ENCODE measurements at regions not wholly inside any gene's neighbourhood (a gene's known extent, or its start where the extent isn't known, plus 50 kb on each side); places are given as distances from the start of the nearest gene placed in this dataset.

DNA sequence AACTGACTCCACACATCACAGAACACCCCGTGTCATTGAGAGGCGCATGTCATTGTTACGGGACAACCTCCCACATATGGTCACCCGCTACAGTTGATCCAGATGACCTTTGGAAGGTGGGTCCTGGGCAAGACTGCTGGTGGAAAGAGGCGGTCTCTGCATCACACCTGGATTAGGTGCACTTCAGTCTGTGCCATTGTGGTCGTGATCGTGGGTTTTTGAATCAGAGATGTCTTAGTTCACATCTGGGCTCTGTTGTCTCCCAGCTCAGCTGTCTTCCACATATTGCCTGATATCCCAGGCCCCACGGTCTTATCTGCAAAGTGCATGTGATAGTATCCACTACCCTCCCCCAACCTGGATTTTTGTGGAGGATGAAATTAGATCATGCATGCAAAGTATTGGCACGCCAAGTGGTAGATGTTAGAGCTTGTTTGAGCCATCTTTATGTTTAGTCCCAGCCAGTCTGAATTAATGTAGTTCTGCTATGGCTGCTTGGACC is 208.7 kb upstream of the FOXN3 start:
- Histone ChIP-seq H3K36me3 (ENCODE audit: insufficient read depth) (no peaks in the 10 kb centered on the region), H3K4me3 (IDR thresholded peaks at IDR 0.05; ENCODE audit: insufficient read depth, low read depth, low read length) (no peak overlapping the region), H3K4me1 (ENCODE audit: low read depth, poor library complexity, severe bottlenecking) (no peaks in the 10 kb centered on the region), H3K9ac (no peak overlapping the region), H4K20me1 (ENCODE audit: insufficient read depth) (no peaks in the 10 kb centered on the region), H3K27me3 (ENCODE audit: insufficient read depth, low read depth) (no peaks in the 10 kb centered on the region), H3K4me2 (no peak overlapping the region), H3K27ac (no peak overlapping the region), H2AFZ (ENCODE audit: low read depth) (no peak overlapping the region), H3K79me2 (ENCODE audit: insufficient read depth, low read depth) (no peaks in the 10 kb centered on the region)
- TF ChIP-seq, protein P1, sequence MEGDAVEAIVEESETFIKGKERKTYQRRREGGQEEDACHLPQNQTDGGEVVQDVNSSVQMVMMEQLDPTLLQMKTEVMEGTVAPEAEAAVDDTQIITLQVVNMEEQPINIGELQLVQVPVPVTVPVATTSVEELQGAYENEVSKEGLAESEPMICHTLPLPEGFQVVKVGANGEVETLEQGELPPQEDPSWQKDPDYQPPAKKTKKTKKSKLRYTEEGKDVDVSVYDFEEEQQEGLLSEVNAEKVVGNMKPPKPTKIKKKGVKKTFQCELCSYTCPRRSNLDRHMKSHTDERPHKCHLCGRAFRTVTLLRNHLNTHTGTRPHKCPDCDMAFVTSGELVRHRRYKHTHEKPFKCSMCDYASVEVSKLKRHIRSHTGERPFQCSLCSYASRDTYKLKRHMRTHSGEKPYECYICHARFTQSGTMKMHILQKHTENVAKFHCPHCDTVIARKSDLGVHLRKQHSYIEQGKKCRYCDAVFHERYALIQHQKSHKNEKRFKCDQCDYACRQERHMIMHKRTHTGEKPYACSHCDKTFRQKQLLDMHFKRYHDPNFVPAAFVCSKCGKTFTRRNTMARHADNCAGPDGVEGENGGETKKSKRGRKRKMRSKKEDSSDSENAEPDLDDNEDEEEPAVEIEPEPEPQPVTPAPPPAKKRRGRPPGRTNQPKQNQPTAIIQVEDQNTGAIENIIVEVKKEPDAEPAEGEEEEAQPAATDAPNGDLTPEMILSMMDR (conservative IDR thresholded peaks at IDR 0.05; ENCODE audit: low read depth, low read length) = no peak

DNA sequence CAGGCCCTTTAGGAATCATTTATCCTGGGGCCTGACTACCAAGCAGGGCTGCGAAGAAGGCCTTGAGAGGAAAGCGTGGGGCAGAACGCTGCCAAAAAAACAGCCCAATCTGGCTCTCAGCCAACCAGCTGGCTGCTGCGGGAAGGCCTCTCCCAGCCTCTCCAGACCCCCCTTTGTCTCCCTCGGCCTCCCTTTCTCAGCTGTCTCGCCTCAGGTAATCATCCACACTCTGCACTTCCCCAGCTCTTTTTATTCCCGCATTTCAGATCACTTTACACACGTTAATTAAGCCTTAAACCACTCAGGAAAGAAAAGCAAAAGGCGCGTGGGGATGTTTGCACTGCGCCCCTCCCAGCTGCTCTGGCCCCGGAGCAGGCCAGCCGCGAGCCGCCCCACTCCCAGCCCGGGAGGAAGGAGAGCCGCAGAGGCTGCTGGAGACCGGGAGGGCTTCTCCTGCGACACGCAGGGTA is 208.2 kb upstream of the FOXN3 start:
- no peak overlapping the region for H3K4me3 ChIP-seq (IDR thresholded peaks at IDR 0.05; ENCODE audit: insufficient read depth, low read depth, low read length)
- no peak overlapping the region for H3K27ac ChIP-seq
- peaks cover 3% of the 10 kb centered on the region for H3K4me1 ChIP-seq (ENCODE audit: low read depth, poor library complexity, severe bottlenecking)
- no peak overlapping the region for H3K9ac ChIP-seq
- no peaks in the 10 kb centered on the region for H3K27me3 ChIP-seq (ENCODE audit: insufficient read depth, low read depth)
- H2AFZ ChIP-seq (ENCODE audit: low read depth) = no peak overlapping the region
- no peaks in the 10 kb centered on the region for H4K20me1 ChIP-seq (ENCODE audit: insufficient read depth)
- no peak overlapping the region for H3K4me2 ChIP-seq
- H3K36me3 ChIP-seq (ENCODE audit: insufficient read depth) = no peaks in the 10 kb centered on the region
- no peaks in the 10 kb centered on the region for H3K79me2 ChIP-seq (ENCODE audit: insufficient read depth, low read depth)
- TF ChIP-seq, protein P1 (conservative IDR thresholded peaks at IDR 0.05; ENCODE audit: low read depth, low read length) = no peak

DNA sequence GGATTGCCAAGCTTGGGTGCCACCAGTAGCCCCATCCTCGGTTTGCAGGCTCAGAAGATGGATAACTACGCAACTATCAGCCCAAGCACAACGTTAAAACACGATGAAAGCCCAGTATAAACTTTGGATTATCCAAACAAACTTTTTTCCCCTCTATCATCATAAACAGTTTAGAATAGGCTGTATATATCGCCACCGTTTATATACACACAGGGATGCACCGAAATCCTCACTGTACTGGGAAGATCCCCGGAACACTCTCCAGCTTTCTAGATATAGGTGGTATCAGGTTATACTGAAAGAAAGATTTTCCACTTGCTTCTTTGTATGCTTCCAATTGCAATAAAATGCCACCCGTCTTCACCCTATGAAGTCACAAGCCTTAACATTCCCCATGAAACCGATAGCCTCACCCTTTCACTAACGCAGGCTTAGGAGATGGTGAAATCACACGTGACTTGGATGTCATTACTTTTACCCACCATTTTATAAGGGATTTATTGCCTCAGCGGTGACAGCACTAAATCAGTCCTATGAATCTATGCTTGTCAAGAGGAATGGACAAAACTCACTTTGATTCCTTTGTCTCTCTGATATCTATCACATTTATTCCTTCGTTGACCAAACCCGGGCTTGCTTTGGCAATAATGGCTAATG is 207.6 kb upstream of the FOXN3 start:
- H3K79me2 ChIP-seq (ENCODE audit: insufficient read depth, low read depth) = no peaks in the 10 kb centered on the region
- no peak overlapping the region for H2AFZ ChIP-seq (ENCODE audit: low read depth)
- H3K36me3 ChIP-seq (ENCODE audit: insufficient read depth) = no peaks in the 10 kb centered on the region
- TF ChIP-seq, protein P1 (conservative IDR thresholded peaks at IDR 0.05; ENCODE audit: low read depth, low read length) = no peak
- H3K9ac ChIP-seq = no peak overlapping the region
- H3K4me3 ChIP-seq (IDR thresholded peaks at IDR 0.05; ENCODE audit: insufficient read depth, low read depth, low read length) = no peak overlapping the region
- H3K27ac ChIP-seq = no peak overlapping the region
- H3K27me3 ChIP-seq (ENCODE audit: insufficient read depth, low read depth) = no peaks in the 10 kb centered on the region
- H3K4me1 ChIP-seq (ENCODE audit: low read depth, poor library complexity, severe bottlenecking) = peaks cover 9% of the 10 kb centered on the region
- H4K20me1 ChIP-seq (ENCODE audit: insufficient read depth) = no peaks in the 10 kb centered on the region
- H3K4me2 ChIP-seq = no peak overlapping the region

DNA sequence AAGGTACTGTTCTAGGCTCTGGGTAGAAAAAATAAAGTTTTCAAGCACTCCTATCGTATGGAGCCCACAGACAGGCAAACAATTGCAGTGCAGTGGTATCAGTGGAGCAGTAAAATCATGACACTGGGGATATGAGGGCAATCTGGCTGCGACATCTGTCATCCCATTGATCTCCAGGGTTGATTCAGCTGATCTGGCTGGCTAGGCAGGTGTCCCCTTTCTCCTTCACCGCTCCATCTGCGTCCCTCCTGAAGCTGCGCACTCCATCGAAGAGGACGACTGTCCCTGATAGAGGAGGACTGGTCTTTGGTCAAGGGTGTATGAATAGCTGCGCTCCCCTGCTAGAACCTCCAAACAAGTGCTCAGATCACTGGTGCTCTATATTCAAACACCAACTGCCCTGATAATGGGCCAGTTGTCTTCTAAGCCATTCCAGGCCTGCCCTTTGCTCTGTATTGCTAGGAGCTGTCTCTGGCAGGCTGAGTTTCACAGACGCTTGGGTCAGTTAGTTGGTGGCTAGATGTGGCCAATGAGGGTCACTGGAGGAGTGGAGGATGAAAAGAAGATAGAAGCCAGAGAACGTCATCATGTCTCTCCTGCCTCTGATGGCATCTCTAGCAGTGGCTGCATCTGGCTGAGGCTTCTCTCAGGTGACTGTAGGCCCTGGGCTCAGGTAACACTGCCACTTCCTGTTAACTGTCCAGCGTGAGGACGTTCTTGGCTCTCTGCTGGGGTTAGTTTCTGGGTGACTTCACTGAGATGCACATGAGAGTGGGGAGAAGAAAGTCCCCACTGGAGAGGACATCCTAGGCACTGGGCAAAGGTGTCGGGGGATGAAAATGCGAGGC is 205.0 kb upstream of the FOXN3 start:
- TF ChIP-seq, protein P1 (conservative IDR thresholded peaks at IDR 0.05; ENCODE audit: low read depth, low read length) = no peak
- Histone ChIP-seq H3K27ac (no peak overlapping the region), H3K4me2 (no peak overlapping the region), H3K36me3 (ENCODE audit: insufficient read depth) (no peaks in the 10 kb centered on the region), H3K4me1 (ENCODE audit: low read depth, poor library complexity, severe bottlenecking) (peaks cover 17% of the 10 kb centered on the region), H3K79me2 (ENCODE audit: insufficient read depth, low read depth) (no peaks in the 10 kb centered on the region), H2AFZ (ENCODE audit: low read depth) (no peak overlapping the region), H3K4me3 (IDR thresholded peaks at IDR 0.05; ENCODE audit: insufficient read depth, low read depth, low read length) (no peak overlapping the region), H3K27me3 (ENCODE audit: insufficient read depth, low read depth) (no peaks in the 10 kb centered on the region), H4K20me1 (ENCODE audit: insufficient read depth) (no peaks in the 10 kb centered on the region), H3K9ac (no peak overlapping the region)
